ENCODE measurements at regions not wholly inside any gene's neighbourhood (a gene's known extent, or its start where the extent isn't known, plus 50 kb on each side); places are given as distances from the start of the nearest gene placed in this dataset.
"Not testable (repeated sequence)": the region's sequence is repeated elsewhere in the genome, so short reads cannot be mapped to it uniquely, and the experiment has no call there.

DNA sequence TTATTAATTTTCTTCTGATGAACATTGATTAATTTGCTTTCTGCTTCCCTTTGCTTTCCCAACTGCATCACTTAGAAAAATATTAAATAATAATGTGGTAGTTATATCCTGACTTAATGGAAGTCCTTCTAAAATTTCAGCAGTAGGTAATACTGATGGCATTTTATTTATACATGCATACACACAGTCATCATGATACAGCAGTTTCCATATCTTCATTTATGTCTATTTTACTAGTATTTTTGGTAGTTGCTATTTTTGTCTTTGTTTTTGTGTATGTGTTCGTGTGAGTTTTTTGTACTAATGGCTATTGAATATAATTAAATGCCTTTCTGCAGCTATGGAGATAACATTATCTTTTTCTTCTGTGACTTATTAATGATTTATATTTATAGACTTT, 484.7 kb upstream of the CNTN5 start:
- TF ChIP-seq, protein P1, sequence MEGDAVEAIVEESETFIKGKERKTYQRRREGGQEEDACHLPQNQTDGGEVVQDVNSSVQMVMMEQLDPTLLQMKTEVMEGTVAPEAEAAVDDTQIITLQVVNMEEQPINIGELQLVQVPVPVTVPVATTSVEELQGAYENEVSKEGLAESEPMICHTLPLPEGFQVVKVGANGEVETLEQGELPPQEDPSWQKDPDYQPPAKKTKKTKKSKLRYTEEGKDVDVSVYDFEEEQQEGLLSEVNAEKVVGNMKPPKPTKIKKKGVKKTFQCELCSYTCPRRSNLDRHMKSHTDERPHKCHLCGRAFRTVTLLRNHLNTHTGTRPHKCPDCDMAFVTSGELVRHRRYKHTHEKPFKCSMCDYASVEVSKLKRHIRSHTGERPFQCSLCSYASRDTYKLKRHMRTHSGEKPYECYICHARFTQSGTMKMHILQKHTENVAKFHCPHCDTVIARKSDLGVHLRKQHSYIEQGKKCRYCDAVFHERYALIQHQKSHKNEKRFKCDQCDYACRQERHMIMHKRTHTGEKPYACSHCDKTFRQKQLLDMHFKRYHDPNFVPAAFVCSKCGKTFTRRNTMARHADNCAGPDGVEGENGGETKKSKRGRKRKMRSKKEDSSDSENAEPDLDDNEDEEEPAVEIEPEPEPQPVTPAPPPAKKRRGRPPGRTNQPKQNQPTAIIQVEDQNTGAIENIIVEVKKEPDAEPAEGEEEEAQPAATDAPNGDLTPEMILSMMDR (IDR thresholded peaks at IDR 0.05; ENCODE audit: insufficient read depth, low read length) = no peak
- no peak overlapping the region for H3K4me3 ChIP-seq (ENCODE audit: low read depth, low read length)
- no peak for DNase-seq (ENCODE audit: low read depth)

- H3K4me3 ChIP-seq (ENCODE audit: low read depth, low read length); DNase-seq (ENCODE audit: low read depth): not testable (repeated sequence)
Measured at GRCh38 chr11:98538358-98538757, 482.4 kb upstream of the CNTN5 start.

DNA sequence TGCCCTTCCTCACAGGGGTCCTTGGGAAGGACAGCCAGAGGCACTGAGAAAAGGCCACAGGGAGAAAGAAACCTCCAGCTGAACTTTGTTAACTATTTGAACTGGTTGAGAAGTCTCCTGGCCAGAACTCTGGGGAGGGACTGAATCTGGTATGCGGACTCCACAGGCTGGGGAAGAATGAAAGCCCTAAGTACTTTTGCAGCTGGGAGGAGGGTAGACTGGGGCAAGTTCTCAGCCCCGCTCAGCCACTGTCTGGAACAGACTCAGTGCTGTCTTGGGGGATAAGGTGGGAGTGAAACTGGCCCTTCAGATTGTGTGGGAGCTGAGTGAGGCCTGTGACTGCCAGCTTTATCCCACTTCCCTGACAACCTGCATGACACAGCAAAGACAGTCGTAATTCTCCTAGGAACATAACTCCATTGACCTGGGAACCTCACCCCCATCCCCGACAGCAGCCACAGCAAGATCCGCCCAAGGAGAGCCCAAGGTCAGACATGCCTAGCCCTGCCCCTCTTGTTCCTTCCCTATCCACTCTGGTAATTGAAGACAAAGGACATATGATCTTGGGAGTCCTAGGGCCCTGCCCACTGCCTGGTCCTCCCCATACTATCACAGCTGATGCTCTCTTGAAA, 475.1 kb upstream of the CNTN5 start:
- TF ChIP-seq, protein P1 (IDR thresholded peaks at IDR 0.05; ENCODE audit: insufficient read depth, low read length) = no peak
- DNase-seq (ENCODE audit: low read depth) = no peak

DNA sequence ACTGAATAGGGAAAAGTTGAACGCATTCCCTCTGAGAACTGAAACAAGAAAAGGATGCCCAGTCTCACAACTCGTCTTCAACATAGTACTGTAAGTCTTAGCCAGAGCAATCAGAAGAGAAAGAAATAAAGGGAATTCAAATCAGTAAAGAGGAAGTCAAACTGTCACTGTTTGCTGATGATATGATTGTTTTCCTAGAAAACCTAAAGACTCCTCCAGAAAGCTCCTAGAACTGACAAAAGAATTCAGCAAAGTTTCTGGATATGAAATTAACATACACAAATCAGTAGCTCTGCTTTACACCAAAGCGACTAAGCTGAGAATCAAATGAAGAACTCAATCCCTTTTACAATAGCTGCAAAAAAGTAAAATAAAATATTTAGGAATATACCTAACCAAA, 471.2 kb upstream of the CNTN5 start:
- TF ChIP-seq, protein P1 (IDR thresholded peaks at IDR 0.05; ENCODE audit: insufficient read depth, low read length) = no peak
- no peak for DNase-seq (ENCODE audit: low read depth)
- no peak overlapping the region for H3K4me3 ChIP-seq (ENCODE audit: low read depth, low read length)

More for the DNA sequence above, 475.1 kb upstream of the CNTN5 start:
- no peak overlapping the region for H3K4me3 ChIP-seq (ENCODE audit: low read depth, low read length)

- no peak for DNase-seq (ENCODE audit: low read depth)
- TF ChIP-seq, protein P1 (IDR thresholded peaks at IDR 0.05; ENCODE audit: insufficient read depth, low read length) = no peak
- no peak overlapping the region for H3K4me3 ChIP-seq (ENCODE audit: low read depth, low read length)
Measured at GRCh38 chr11:98559961-98560360, 460.8 kb upstream of the CNTN5 start.

DNA sequence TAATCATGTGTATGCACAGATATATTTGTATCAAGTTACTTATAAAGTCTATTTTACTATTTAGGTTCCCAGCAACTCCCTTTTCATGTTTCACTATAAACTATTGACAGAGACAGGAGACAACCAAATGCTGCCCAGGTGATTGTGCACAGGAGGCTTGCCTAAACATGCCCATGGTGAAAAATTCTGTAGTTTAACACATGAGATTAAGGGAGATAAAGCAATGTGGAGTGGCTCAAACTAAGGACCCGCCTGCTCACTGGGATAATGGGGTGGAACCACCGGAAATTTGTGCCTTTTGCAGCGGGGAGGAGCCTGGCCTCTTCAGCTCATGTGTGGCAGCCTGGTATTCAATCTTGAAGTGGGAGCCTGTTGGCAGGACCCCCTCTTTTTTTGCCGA, 459.5 kb upstream of the CNTN5 start:
- no peak for DNase-seq (ENCODE audit: low read depth)
- no peak overlapping the region for H3K4me3 ChIP-seq (ENCODE audit: low read depth, low read length)
- TF ChIP-seq, protein P1 (IDR thresholded peaks at IDR 0.05; ENCODE audit: insufficient read depth, low read length) = no peak

- H3K4me3 ChIP-seq (ENCODE audit: low read depth, low read length) = no peak overlapping the region
- TF ChIP-seq, protein P1 (IDR thresholded peaks at IDR 0.05; ENCODE audit: insufficient read depth, low read length) = no peak
Measured at GRCh38 chr11:98561877-98562395, 458.8 kb upstream of the CNTN5 start.

More at GRCh38 chr11:98561877-98562395, 458.8 kb upstream of the CNTN5 start:
- DNase-seq (ENCODE audit: low read depth) = no peak

All from fibroblast of the aortic adventitia (primary cell).